ENCODE measurements at regions not wholly inside any gene's neighbourhood (a gene's known extent, or its start where the extent isn't known, plus 50 kb on each side); places are given as distances from the start of the nearest gene placed in this dataset.
"Not testable (repeated sequence)": the region's sequence is repeated elsewhere in the genome, so short reads cannot be mapped to it uniquely, and the experiment has no call there.

- peaks cover 4% of the 10 kb centered on the region for H3K36me3 Mint-ChIP-seq (ENCODE audit: low read depth)
- DNase-seq (ENCODE audit: low spot score) = no peak
- intact Hi-C loops (cut with micrococcal nuclease) = no loop called here
- H3K4me1 Mint-ChIP-seq (ENCODE audit: low read depth) = peaks cover 95% of the 10 kb centered on the region
- H3K27me3 Mint-ChIP-seq (ENCODE audit: insufficient read depth) = no peaks in the 10 kb centered on the region
- H3K4me3 Mint-ChIP-seq = peak overlapping the region; percentile 2
- H3K27ac Mint-ChIP-seq = peak overlapping the region; percentile 8
- no peaks in the 10 kb centered on the region for H3K9me3 Mint-ChIP-seq
These were observed 1064.6 kb downstream of the BCL11B start for GRCh38 chr14:98207415-98207814.

- intact Hi-C loops (cut with micrococcal nuclease) = loop anchor here (1.0 kb wide), 1 partner anchor 19 kb away; no protein-coding TSS in a partner anchor
- peak overlapping the region; percentile 32 for H3K27ac Mint-ChIP-seq
- H3K4me3 Mint-ChIP-seq = peak overlapping the region; percentile 9
- H3K36me3 Mint-ChIP-seq (ENCODE audit: low read depth) = peaks cover 4% of the 10 kb centered on the region
- H3K9me3 Mint-ChIP-seq = no peaks in the 10 kb centered on the region
- no peaks in the 10 kb centered on the region for H3K27me3 Mint-ChIP-seq (ENCODE audit: insufficient read depth)
- no peak for DNase-seq (ENCODE audit: low spot score)
- peaks cover 88% of the 10 kb centered on the region for H3K4me1 Mint-ChIP-seq (ENCODE audit: low read depth)
These were observed 1063.8 kb downstream of the BCL11B start for GRCh38 chr14:98208211-98208611.

GRCh38 chr14:98208943-98209342 lies 1063.1 kb downstream of the BCL11B start:
- Mint-ChIP-seq H3K4me3 (no peak overlapping the region), H3K9me3 (no peaks in the 10 kb centered on the region), H3K27ac (peak overlapping the region; percentile 17), H3K27me3 (ENCODE audit: insufficient read depth) (no peaks in the 10 kb centered on the region), H3K4me1 (ENCODE audit: low read depth) (peaks cover 80% of the 10 kb centered on the region), H3K36me3 (ENCODE audit: low read depth) (peaks cover 4% of the 10 kb centered on the region)
- DNase-seq (ENCODE audit: low spot score) = no peak
- intact Hi-C loops (cut with micrococcal nuclease) = loop anchor here (1.0 kb wide), 1 partner anchor 20 kb away; no protein-coding TSS in a partner anchor

- Mint-ChIP-seq H3K27me3 (ENCODE audit: insufficient read depth) (peaks cover 3% of the 10 kb centered on the region), H3K4me1 (ENCODE audit: low read depth) (peaks cover 68% of the 10 kb centered on the region), H3K27ac (peak overlapping the region; percentile 82), H3K4me3 (peak overlapping the region; percentile 45), H3K36me3 (ENCODE audit: low read depth) (peaks cover 4% of the 10 kb centered on the region), H3K9me3 (no peaks in the 10 kb centered on the region)
- intact Hi-C loops (cut with micrococcal nuclease) = loop anchor here (2.0 kb wide), 1 partner anchor 15 kb away; no protein-coding TSS in a partner anchor
- peak; percentile 35 for DNase-seq (ENCODE audit: low spot score)
These were observed 1061.8 kb downstream of the BCL11B start for GRCh38 chr14:98210045-98210672.

- Mint-ChIP-seq H3K36me3 (ENCODE audit: low read depth) (no peaks in the 10 kb centered on the region), H3K27me3 (ENCODE audit: insufficient read depth) (peaks cover 4% of the 10 kb centered on the region), H3K9me3 (no peaks in the 10 kb centered on the region), H3K4me3 (no peak overlapping the region), H3K4me1 (ENCODE audit: low read depth) (peaks cover 3% of the 10 kb centered on the region), H3K27ac (no peak overlapping the region)
- intact Hi-C loops (cut with micrococcal nuclease) = no loop called here
- DNase-seq (ENCODE audit: low spot score) = no peak
These were observed 1054.5 kb downstream of the BCL11B start for GRCh38 chr14:98217530-98217929.

GRCh38 chr14:98218218-98218617 lies 1053.8 kb downstream of the BCL11B start:
- H3K4me1 Mint-ChIP-seq (ENCODE audit: low read depth) = peaks cover 10% of the 10 kb centered on the region
- no peak overlapping the region for H3K4me3 Mint-ChIP-seq
- intact Hi-C loops (cut with micrococcal nuclease) = loop anchor here (2.0 kb wide), 1 partner anchor 17 kb away; no protein-coding TSS in a partner anchor
- DNase-seq (ENCODE audit: low spot score) = no peak
- H3K9me3 Mint-ChIP-seq = no peaks in the 10 kb centered on the region
- peaks cover 2% of the 10 kb centered on the region for H3K36me3 Mint-ChIP-seq (ENCODE audit: low read depth)
- H3K27me3 Mint-ChIP-seq (ENCODE audit: insufficient read depth) = peaks cover 4% of the 10 kb centered on the region
- no peak overlapping the region for H3K27ac Mint-ChIP-seq

- Mint-ChIP-seq H3K27ac (peak overlapping the region; percentile 55), H3K27me3 (ENCODE audit: insufficient read depth) (peaks cover 4% of the 10 kb centered on the region), H3K4me3 (no peak overlapping the region), H3K4me1 (ENCODE audit: low read depth) (peaks cover 21% of the 10 kb centered on the region), H3K9me3 (no peaks in the 10 kb centered on the region), H3K36me3 (ENCODE audit: low read depth) (peaks cover 2% of the 10 kb centered on the region)
- intact Hi-C loops (cut with micrococcal nuclease) = loop anchor here (2.0 to 10.0 kb wide), 2 partner anchors 15 to 965 kb away; no protein-coding TSS in a partner anchor
- no peak for DNase-seq (ENCODE audit: low spot score)
These were observed 1052.4 kb downstream of the BCL11B start for GRCh38 chr14:98219638-98220037.

GRCh38 chr14:98223106-98223505 lies 1048.9 kb downstream of the BCL11B start:
- no peaks in the 10 kb centered on the region for H3K9me3 Mint-ChIP-seq
- H3K4me3 Mint-ChIP-seq = peak overlapping the region; percentile 43
- H3K36me3 Mint-ChIP-seq (ENCODE audit: low read depth) = peaks cover 10% of the 10 kb centered on the region
- no peaks in the 10 kb centered on the region for H3K27me3 Mint-ChIP-seq (ENCODE audit: insufficient read depth)
- H3K4me1 Mint-ChIP-seq (ENCODE audit: low read depth) = peaks cover 43% of the 10 kb centered on the region
- H3K27ac Mint-ChIP-seq = peak overlapping the region; percentile 90
- intact Hi-C loops (cut with micrococcal nuclease) = loop anchor here (10.0 kb wide), 1 partner anchor 962 kb away; no protein-coding TSS in a partner anchor
- no peak for DNase-seq (ENCODE audit: low spot score)

- Mint-ChIP-seq H3K4me1 (ENCODE audit: low read depth) (peaks cover 49% of the 10 kb centered on the region), H3K27ac (peak overlapping the region; percentile 90), H3K4me3 (peak overlapping the region; percentile 20)
- not testable (repeated sequence) for H3K27me3 Mint-ChIP-seq (ENCODE audit: insufficient read depth); H3K36me3 Mint-ChIP-seq (ENCODE audit: low read depth); H3K9me3 Mint-ChIP-seq
- intact Hi-C loops (cut with micrococcal nuclease) = loop anchor here (10.0 kb wide), 1 partner anchor 961 kb away; no protein-coding TSS in a partner anchor
- DNase-seq (ENCODE audit: low spot score) = peak; percentile 45
These were observed 1048.3 kb downstream of the BCL11B start for GRCh38 chr14:98223710-98224109.

- Mint-ChIP-seq H3K4me3 (no peak overlapping the region), H3K27me3 (ENCODE audit: insufficient read depth) (no peaks in the 10 kb centered on the region), H3K27ac (peak overlapping the region; percentile 81), H3K36me3 (ENCODE audit: low read depth) (peaks cover 12% of the 10 kb centered on the region), H3K4me1 (ENCODE audit: low read depth) (peaks cover 63% of the 10 kb centered on the region), H3K9me3 (no peaks in the 10 kb centered on the region)
- DNase-seq (ENCODE audit: low spot score) = no peak
- intact Hi-C loops (cut with micrococcal nuclease) = loop anchor here (2.0 to 10.0 kb wide), 2 partner anchors 28 to 958 kb away; no protein-coding TSS in a partner anchor
These were observed 1045.6 kb downstream of the BCL11B start for GRCh38 chr14:98226411-98226810.

- no peaks in the 10 kb centered on the region for H3K27me3 Mint-ChIP-seq (ENCODE audit: insufficient read depth)
- H3K36me3 Mint-ChIP-seq (ENCODE audit: low read depth) = peaks cover 12% of the 10 kb centered on the region
- peak overlapping the region; percentile 54 for H3K4me3 Mint-ChIP-seq
- intact Hi-C loops (cut with micrococcal nuclease) = loop anchor here (1.0 to 10.0 kb wide), 4 partner anchors 28 to 958 kb away; no protein-coding TSS in a partner anchor
- no peaks in the 10 kb centered on the region for H3K9me3 Mint-ChIP-seq
- peak overlapping the region; percentile 81 for H3K27ac Mint-ChIP-seq
- peaks cover 63% of the 10 kb centered on the region for H3K4me1 Mint-ChIP-seq (ENCODE audit: low read depth)
- peak; percentile 36 for DNase-seq (ENCODE audit: low spot score)
These were observed 1044.8 kb downstream of the BCL11B start for GRCh38 chr14:98227000-98227726.

- Mint-ChIP-seq H3K9me3 (no peaks in the 10 kb centered on the region), H3K4me3 (peak overlapping the region; percentile 54), H3K27ac (peak overlapping the region; percentile 81), H3K27me3 (ENCODE audit: insufficient read depth) (no peaks in the 10 kb centered on the region), H3K36me3 (ENCODE audit: low read depth) (peaks cover 12% of the 10 kb centered on the region), H3K4me1 (ENCODE audit: low read depth) (peaks cover 58% of the 10 kb centered on the region)
- no peak for DNase-seq (ENCODE audit: low spot score)
- intact Hi-C loops (cut with micrococcal nuclease) = loop anchor here (1.0 to 10.0 kb wide), 4 partner anchors 29 to 957 kb away; no protein-coding TSS in a partner anchor
These were observed 1044.3 kb downstream of the BCL11B start for GRCh38 chr14:98227727-98228111.
